ENCODE measurements at regions not wholly inside any gene's neighbourhood (a gene's known extent, or its start where the extent isn't known, plus 50 kb on each side); places are given as distances from the start of the nearest gene placed in this dataset.

DNA sequence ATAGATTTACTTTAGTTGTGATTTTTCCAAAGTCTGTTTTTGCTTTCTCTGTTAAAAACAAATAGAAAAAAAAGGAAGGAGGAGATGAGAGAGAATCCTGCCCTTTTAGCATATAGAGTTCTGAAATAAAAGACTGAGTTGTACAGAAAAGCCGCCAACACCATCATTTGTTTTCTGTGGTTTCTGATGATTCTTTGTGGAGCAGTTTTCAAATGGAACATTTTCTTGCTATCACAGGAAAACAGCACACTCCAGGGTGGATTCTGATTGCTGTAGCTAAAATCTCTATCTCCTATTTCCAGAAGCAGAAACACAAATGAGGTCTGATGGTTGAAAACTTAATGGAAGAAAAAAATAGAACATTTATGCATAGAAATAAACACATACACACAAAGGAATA lies 144.6 kb upstream of the L3MBTL4 start:
- no peak overlapping the region for H4K8ac ChIP-seq (ENCODE audit: extremely low read depth, insufficient read depth, low read length)
- no peak overlapping the region for H3K18ac ChIP-seq (ENCODE audit: extremely low read depth, low read length)
- no peak overlapping the region for H3K9ac ChIP-seq (replicated peaks in 1 of 4; ENCODE audit: extremely low read depth in 1 of 4, low read depth in 3 of 4, low read length in 3 of 4)
- no peaks in the 10 kb centered on the region for H3K36me3 ChIP-seq (ENCODE audit: control insufficient read depth in 2 of 4, insufficient read depth in 4 of 4, low read length in 3 of 4)
- 100% methylated on average over 1 of the region's 1 CpG; no CpG with 5 or more reads in 1 of the 2 experiments for WGBS, 2 experiments (ENCODE audit: extremely low coverage in 1 of 2, insufficient coverage in 1 of 2, insufficient read length in 1 of 2, insufficient replicate concordance in 2 of 2, low coverage in 1 of 2, low lambda C conversion rate in 2 of 2, missing lambda C conversion rate in 1 of 2)
- H3K14ac ChIP-seq (ENCODE audit: insufficient read length): no peak overlapping the region
- no peak overlapping the region for H4K91ac ChIP-seq (replicated peaks; ENCODE audit: insufficient read length, low read length)
- no peaks in the 10 kb centered on the region; the same call in 1 of the 2 replicates for H3K23me2 ChIP-seq (ENCODE audit: low read depth, low read length)
- H2BK12ac ChIP-seq (ENCODE audit: low read depth, low read length): no peak overlapping the region
- H3K4ac ChIP-seq (replicated peaks; ENCODE audit: insufficient read length, low read depth, low read length): no peak overlapping the region
- no peaks in the 10 kb centered on the region for H4K20me1 ChIP-seq (replicated peaks in 1 of 2; ENCODE audit: control insufficient read depth in 1 of 2, insufficient read depth in 2 of 2, low read length in 2 of 2)
- H2AFZ ChIP-seq (ENCODE audit: low read length): 0 out of 2 replicates have a peak overlapping the region, but pooled peaks have one; percentile 18
- POLR2A ChIA-PET (ENCODE audit: partially characterized antibody): no interaction called here
- no peak overlapping the region for H3K23ac ChIP-seq (ENCODE audit: insufficient read length)
- H2BK15ac ChIP-seq (ENCODE audit: low read length): no peak overlapping the region
- no peaks in the 10 kb centered on the region; a peak in 1 of 7 replicates for H3K27me3 ChIP-seq (replicated peaks in 1 of 4; ENCODE audit: control insufficient read depth in 3 of 4, extremely low read depth in 1 of 4, insufficient read depth in 3 of 4, low read length in 3 of 4)
- no peak overlapping the region for H4K5ac ChIP-seq (ENCODE audit: insufficient read length, low read depth, low read length)
- H3K56ac ChIP-seq (replicated peaks; ENCODE audit: insufficient read length, low read depth, low read length): no peak overlapping the region
- H2AK5ac ChIP-seq (ENCODE audit: low read depth, low read length): no peak overlapping the region
- CTCF ChIA-PET (ENCODE audit: partially characterized antibody): interaction anchor here (1.6 kb wide), 1 partner anchor 16 kb away, joined by 6 read pairs; no protein-coding TSS in a partner anchor
- H3K4me3 ChIP-seq (ENCODE audit: extremely low read depth in 1 of 4, insufficient read depth in 2 of 4, low read depth in 3 of 4, low read length in 4 of 4): no peak overlapping the region
- peaks cover 5 to 11% (median 6%) of the 10 kb centered on the region in 4 experiments for H3K4me1 ChIP-seq (replicated peaks in 1 of 4; ENCODE audit: control insufficient read depth in 3 of 4, insufficient read depth in 4 of 4, low read length in 3 of 4)
- FAIRE-seq (no peak), DNase-seq (ENCODE audit: low read depth in 1 of 2, low spot score in 2 of 2) (no peak)
- no peak overlapping the region for H2BK120ac ChIP-seq (replicated peaks; ENCODE audit: low read depth, low read length)
- H2BK5ac ChIP-seq (ENCODE audit: low read depth, low read length): no peak overlapping the region
- H2BK20ac ChIP-seq (ENCODE audit: low read length): no peak overlapping the region
- H3K4me2 ChIP-seq (ENCODE audit: insufficient read depth in 1 of 2, low read depth in 2 of 2, low read length in 2 of 2): no peak overlapping the region
- no peak overlapping the region for H3K27ac ChIP-seq (ENCODE audit: low read depth, low read length)
- H3K79me2 ChIP-seq (ENCODE audit: control insufficient read depth in 1 of 2, insufficient read depth in 2 of 2, low read length in 2 of 2): no peaks in the 10 kb centered on the region
- H3K79me1 ChIP-seq (ENCODE audit: low read depth, low read length): no peaks in the 10 kb centered on the region
- no peaks in the 10 kb centered on the region; a peak in 1 of 4 replicates for H3K9me3 ChIP-seq (ENCODE audit: insufficient read depth in 2 of 2, low read depth in 1 of 2, low read length in 1 of 2)
- no peak for TF ChIP-seq CTBP2 (IDR thresholded peaks at IDR 0.05; ENCODE audit: borderline replicate concordance, insufficient read depth, insufficient read length, low read length)
